ENCODE measurements at regions not wholly inside any gene's neighbourhood (a gene's known extent, or its start where the extent isn't known, plus 50 kb on each side); places are given as distances from the start of the nearest gene placed in this dataset.

- intact Hi-C loops (cut with micrococcal nuclease): no loop called here
- Histone ChIP-seq H3K27ac (replicated peaks) (no peak overlapping the region), H3K36me3 (no peaks in the 10 kb centered on the region), H3K27me3 (ENCODE audit: low read depth) (peaks cover 53% of the 10 kb centered on the region), H3K9me3 (replicated peaks) (no peaks in the 10 kb centered on the region), H3K4me1 (no peaks in the 10 kb centered on the region), H3K4me3 (no peak overlapping the region)
- DNase-seq: no peak
- no peak for TF ChIP-seq CTCF (IDR thresholded peaks at IDR 0.05; ENCODE audit: borderline replicate concordance)
Observed at GRCh38 chr3:55343486-55344357, 143.4 kb downstream of the WNT5A start.

GRCh38 chr3:55341502-55342031 lies 145.5 kb downstream of the WNT5A start:
- H3K27me3 ChIP-seq (ENCODE audit: low read depth): peaks cover 48% of the 10 kb centered on the region
- H3K36me3 ChIP-seq: no peaks in the 10 kb centered on the region
- no peaks in the 10 kb centered on the region for H3K9me3 ChIP-seq (replicated peaks)
- intact Hi-C loops (cut with micrococcal nuclease): no loop called here
- TF ChIP-seq CTCF (IDR thresholded peaks at IDR 0.05; ENCODE audit: borderline replicate concordance): no peak
- H3K27ac ChIP-seq (replicated peaks): no peak overlapping the region
- H3K4me1 ChIP-seq: no peaks in the 10 kb centered on the region
- H3K4me3 ChIP-seq: no peak overlapping the region
- DNase-seq: no peak

- H3K36me3 ChIP-seq: no peaks in the 10 kb centered on the region
- H3K9me3 ChIP-seq (replicated peaks): no peaks in the 10 kb centered on the region
- H3K27me3 ChIP-seq (ENCODE audit: low read depth): peaks cover 53% of the 10 kb centered on the region
- TF ChIP-seq CTCF (IDR thresholded peaks at IDR 0.05; ENCODE audit: borderline replicate concordance): no peak
- H3K4me3 ChIP-seq: no peak overlapping the region
- DNase-seq: no peak
- intact Hi-C loops (cut with micrococcal nuclease): no loop called here
- no peak overlapping the region for H3K27ac ChIP-seq (replicated peaks)
- no peaks in the 10 kb centered on the region for H3K4me1 ChIP-seq
Observed at GRCh38 chr3:55339819-55340218, 147.3 kb downstream of the WNT5A start.

- intact Hi-C loops (cut with micrococcal nuclease): no loop called here
- H3K4me1 ChIP-seq: no peaks in the 10 kb centered on the region
- H3K27ac ChIP-seq (replicated peaks): no peak overlapping the region
- no peaks in the 10 kb centered on the region for H3K9me3 ChIP-seq (replicated peaks)
- DNase-seq: no peak
- TF ChIP-seq CTCF (IDR thresholded peaks at IDR 0.05; ENCODE audit: borderline replicate concordance): no peak
- no peaks in the 10 kb centered on the region for H3K36me3 ChIP-seq
- H3K27me3 ChIP-seq (ENCODE audit: low read depth): peaks cover 53% of the 10 kb centered on the region
- no peak overlapping the region for H3K4me3 ChIP-seq
Observed at GRCh38 chr3:55339390-55339789, 147.7 kb downstream of the WNT5A start.

- DNase-seq: no peak
- no peak for TF ChIP-seq CTCF (IDR thresholded peaks at IDR 0.05; ENCODE audit: borderline replicate concordance)
- intact Hi-C loops (cut with micrococcal nuclease): no loop called here
- H3K36me3 ChIP-seq: no peaks in the 10 kb centered on the region
- no peaks in the 10 kb centered on the region for H3K9me3 ChIP-seq (replicated peaks)
- no peak overlapping the region for H3K4me3 ChIP-seq
- no peak overlapping the region for H3K27ac ChIP-seq (replicated peaks)
- H3K27me3 ChIP-seq (ENCODE audit: low read depth): peaks cover 38% of the 10 kb centered on the region
- H3K4me1 ChIP-seq: no peaks in the 10 kb centered on the region
Observed at GRCh38 chr3:55337641-55338180, 149.4 kb downstream of the WNT5A start.

Data from left ventricle myocardium inferior (tissue), 1 donor.